ENCODE measurements at regions not wholly inside any gene's neighbourhood (a gene's known extent, or its start where the extent isn't known, plus 50 kb on each side); places are given as distances from the start of the nearest gene placed in this dataset.
"Not testable (repeated sequence)": the region's sequence is repeated elsewhere in the genome, so short reads cannot be mapped to it uniquely, and the experiment has no call there.

DNA sequence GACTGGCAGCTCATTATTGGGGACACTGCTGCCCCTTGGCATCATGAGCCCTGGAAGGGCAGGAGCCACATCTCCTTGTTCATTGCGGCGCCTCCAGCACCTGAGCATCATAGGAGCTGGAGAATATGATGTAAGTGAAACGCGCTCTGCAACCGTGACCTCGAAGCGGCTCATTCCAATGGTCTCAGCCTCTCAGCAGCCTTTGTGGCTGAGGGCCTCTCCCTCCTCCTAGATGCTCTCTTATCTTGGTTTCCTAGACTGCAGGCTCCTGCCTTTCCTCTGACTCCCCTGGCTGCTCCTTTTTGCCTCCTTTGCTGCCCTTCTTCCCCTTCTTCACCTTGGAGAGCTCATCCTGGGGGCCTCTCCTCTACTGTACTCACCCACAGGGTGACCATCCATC lies 83.6 kb upstream of the CASZ1 start:
- H3K27me3 ChIP-seq (ENCODE audit: control insufficient read depth, insufficient read depth, low read length), result peaks cover 17% of the 10 kb centered on the region
- H3K9me3 ChIP-seq (replicated peaks; ENCODE audit: control insufficient read depth, low read depth, low read length), result no peaks in the 10 kb centered on the region
- no peak for DNase-seq
- WGBS (ENCODE audit: insufficient coverage), result no CpG with 5 or more reads among the region's 7 CpGs
- no peak overlapping the region for H3K4me3 ChIP-seq (ENCODE audit: low read length)
- H3K36me3 ChIP-seq (ENCODE audit: control insufficient read depth, insufficient read depth, low read length), result no peaks in the 10 kb centered on the region
- H3K27ac ChIP-seq (ENCODE audit: low read length), result no peak overlapping the region
- H3K4me1 ChIP-seq (ENCODE audit: control insufficient read depth, insufficient read depth, low read length), result no peaks in the 10 kb centered on the region

DNA sequence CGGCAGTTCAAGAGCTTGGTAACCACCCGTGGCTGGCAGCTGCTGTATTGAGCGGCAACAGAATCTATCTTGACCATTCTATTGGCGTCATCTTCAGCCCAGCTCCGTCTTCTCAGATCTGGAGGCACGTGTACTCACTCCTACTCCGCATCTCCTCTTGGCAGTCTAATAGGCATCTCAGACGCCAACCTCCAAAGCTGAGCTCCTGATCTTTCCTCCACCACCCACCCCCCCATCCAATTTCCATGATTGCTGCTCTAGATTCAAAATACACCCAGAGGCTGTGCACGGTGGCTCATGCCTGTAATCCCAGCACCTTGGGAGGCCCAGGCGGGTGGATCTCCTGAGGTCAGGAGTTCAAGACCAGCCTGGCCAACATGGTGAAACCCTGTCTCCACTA lies 84.6 kb upstream of the CASZ1 start:
- Histone ChIP-seq H3K27ac (ENCODE audit: low read length) (no peak overlapping the region), H3K4me1 (ENCODE audit: control insufficient read depth, insufficient read depth, low read length) (no peaks in the 10 kb centered on the region), H3K9me3 (replicated peaks; ENCODE audit: control insufficient read depth, low read depth, low read length) (no peaks in the 10 kb centered on the region), H3K36me3 (ENCODE audit: control insufficient read depth, insufficient read depth, low read length) (no peaks in the 10 kb centered on the region), H3K4me3 (ENCODE audit: low read length) (no peak overlapping the region), H3K27me3 (ENCODE audit: control insufficient read depth, insufficient read depth, low read length) (peaks cover 16% of the 10 kb centered on the region)
- WGBS (ENCODE audit: insufficient coverage), result 80% methylated on average over 10 of the region's 10 CpGs
- DNase-seq, result no peak

DNA sequence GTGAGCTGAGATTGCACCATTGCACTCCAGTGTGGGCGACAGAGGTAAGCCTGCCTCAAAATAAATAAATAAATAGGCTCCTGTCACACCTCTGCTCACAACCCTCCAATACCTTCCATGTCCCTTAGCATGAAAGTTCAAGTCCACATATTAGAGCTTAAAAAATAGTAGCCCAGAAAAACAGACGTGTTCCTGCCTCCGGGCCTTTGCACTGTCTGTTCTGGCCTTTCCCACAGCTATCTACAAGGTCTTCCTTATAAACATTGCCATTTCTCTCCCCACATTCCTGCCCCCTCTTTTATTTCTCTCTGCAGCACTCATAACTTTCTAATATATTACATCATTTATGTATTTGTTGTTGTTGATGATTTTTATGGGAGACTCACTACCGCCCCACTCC lies 85.6 kb upstream of the CASZ1 start:
- H3K27ac ChIP-seq (ENCODE audit: low read length), result no peak overlapping the region
- peaks cover 14% of the 10 kb centered on the region for H3K27me3 ChIP-seq (ENCODE audit: control insufficient read depth, insufficient read depth, low read length)
- no peaks in the 10 kb centered on the region for H3K9me3 ChIP-seq (replicated peaks; ENCODE audit: control insufficient read depth, low read depth, low read length)
- WGBS (ENCODE audit: insufficient coverage), result 80% methylated on average over 1 of the region's 4 CpGs
- H3K36me3 ChIP-seq (ENCODE audit: control insufficient read depth, insufficient read depth, low read length), result no peaks in the 10 kb centered on the region
- DNase-seq, result no peak
- H3K4me3 ChIP-seq (ENCODE audit: low read length), result no peak overlapping the region
- H3K4me1 ChIP-seq (ENCODE audit: control insufficient read depth, insufficient read depth, low read length), result no peaks in the 10 kb centered on the region

GRCh38 chr1:10887032-10887431 lies 90.6 kb upstream of the CASZ1 start:
- peaks cover 14% of the 10 kb centered on the region for H3K4me1 ChIP-seq (ENCODE audit: control insufficient read depth, insufficient read depth, low read length)
- H3K27me3 ChIP-seq (ENCODE audit: control insufficient read depth, insufficient read depth, low read length), result peaks cover 41% of the 10 kb centered on the region
- not testable (repeated sequence) for H3K36me3 ChIP-seq (ENCODE audit: control insufficient read depth, insufficient read depth, low read length); DNase-seq; H3K9me3 ChIP-seq (replicated peaks; ENCODE audit: control insufficient read depth, low read depth, low read length); H3K27ac ChIP-seq (ENCODE audit: low read length); H3K4me3 ChIP-seq (ENCODE audit: low read length)
- WGBS (ENCODE audit: insufficient coverage), result 93% methylated on average over 2 of the region's 4 CpGs

GRCh38 chr1:10888291-10888690 lies 91.8 kb upstream of the CASZ1 start:
- Histone ChIP-seq H3K4me3 (ENCODE audit: low read length) (no peak overlapping the region), H3K27ac (ENCODE audit: low read length) (no peak overlapping the region), H3K36me3 (ENCODE audit: control insufficient read depth, insufficient read depth, low read length) (no peaks in the 10 kb centered on the region), H3K27me3 (ENCODE audit: control insufficient read depth, insufficient read depth, low read length) (peaks cover 44% of the 10 kb centered on the region), H3K4me1 (ENCODE audit: control insufficient read depth, insufficient read depth, low read length) (peaks cover 14% of the 10 kb centered on the region), H3K9me3 (replicated peaks; ENCODE audit: control insufficient read depth, low read depth, low read length) (no peaks in the 10 kb centered on the region)
- DNase-seq, result no peak
- WGBS (ENCODE audit: insufficient coverage), result 2% methylated on average over 10 of the region's 23 CpGs

DNA sequence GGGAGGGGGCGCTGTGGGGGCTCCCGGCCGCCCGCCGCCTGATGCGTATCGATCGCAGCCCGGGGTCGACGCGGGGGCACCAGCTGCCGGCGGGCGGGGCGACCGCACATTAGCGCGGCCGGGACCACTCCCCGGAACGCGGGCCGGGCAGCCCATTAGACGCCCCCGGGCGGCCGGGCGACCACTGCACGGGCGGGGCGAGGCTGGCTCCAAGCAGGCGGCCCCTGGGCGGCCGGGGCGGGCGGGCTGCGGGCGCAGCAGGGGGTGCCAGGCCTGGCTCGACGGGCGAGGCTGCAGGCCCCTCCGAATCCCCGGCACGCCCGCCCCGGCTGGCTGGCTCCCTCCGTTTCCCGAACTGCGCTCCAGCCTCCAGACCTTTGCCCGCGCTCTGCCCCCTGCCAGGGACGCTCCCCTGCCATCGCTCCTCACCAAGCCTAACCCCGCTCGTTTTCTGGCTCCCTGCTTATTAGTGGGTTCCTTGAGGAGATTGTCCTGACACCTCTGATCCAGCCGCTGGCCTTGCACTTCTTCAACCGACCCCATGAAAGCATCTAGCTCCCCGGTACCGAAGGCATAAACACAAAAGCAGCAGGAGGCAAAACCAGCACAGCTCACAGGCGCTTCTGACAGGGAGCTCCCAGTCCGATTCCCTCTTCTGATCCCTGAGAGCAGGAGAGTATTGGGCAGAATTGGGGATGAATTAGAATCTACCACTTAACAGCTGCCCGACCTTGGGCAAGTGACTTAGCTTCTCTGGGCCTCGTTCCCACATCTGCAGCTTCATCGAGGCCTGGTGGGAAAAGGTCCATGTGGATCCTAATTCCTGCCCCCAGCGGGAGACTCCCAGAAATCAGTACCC lies 92.6 kb upstream of the CASZ1 start:
- Histone ChIP-seq H3K27me3 (ENCODE audit: control insufficient read depth, insufficient read depth, low read length) (peaks cover 44% of the 10 kb centered on the region), H3K9me3 (replicated peaks; ENCODE audit: control insufficient read depth, low read depth, low read length) (no peaks in the 10 kb centered on the region), H3K36me3 (ENCODE audit: control insufficient read depth, insufficient read depth, low read length) (no peaks in the 10 kb centered on the region), H3K27ac (ENCODE audit: low read length) (no peak overlapping the region), H3K4me1 (ENCODE audit: control insufficient read depth, insufficient read depth, low read length) (peaks cover 14% of the 10 kb centered on the region), H3K4me3 (ENCODE audit: low read length) (no peak overlapping the region)
- no peak for DNase-seq
- WGBS (ENCODE audit: insufficient coverage), result 3% methylated on average over 51 of the region's 66 CpGs

- H3K4me3 ChIP-seq (ENCODE audit: low read length), result no peak overlapping the region
- H3K4me1 ChIP-seq (ENCODE audit: control insufficient read depth, insufficient read depth, low read length), result peaks cover 14% of the 10 kb centered on the region
- no peak overlapping the region for H3K27ac ChIP-seq (ENCODE audit: low read length)
- peaks cover 40% of the 10 kb centered on the region for H3K27me3 ChIP-seq (ENCODE audit: control insufficient read depth, insufficient read depth, low read length)
- 39% methylated on average over 20 of the region's 20 CpGs for WGBS (ENCODE audit: insufficient coverage)
- no peak for DNase-seq
- H3K36me3 ChIP-seq (ENCODE audit: control insufficient read depth, insufficient read depth, low read length), result no peaks in the 10 kb centered on the region
- H3K9me3 ChIP-seq (replicated peaks; ENCODE audit: control insufficient read depth, low read depth, low read length), result no peaks in the 10 kb centered on the region
Observed at GRCh38 chr1:10889650-10890353, 93.4 kb upstream of the CASZ1 start.

DNA sequence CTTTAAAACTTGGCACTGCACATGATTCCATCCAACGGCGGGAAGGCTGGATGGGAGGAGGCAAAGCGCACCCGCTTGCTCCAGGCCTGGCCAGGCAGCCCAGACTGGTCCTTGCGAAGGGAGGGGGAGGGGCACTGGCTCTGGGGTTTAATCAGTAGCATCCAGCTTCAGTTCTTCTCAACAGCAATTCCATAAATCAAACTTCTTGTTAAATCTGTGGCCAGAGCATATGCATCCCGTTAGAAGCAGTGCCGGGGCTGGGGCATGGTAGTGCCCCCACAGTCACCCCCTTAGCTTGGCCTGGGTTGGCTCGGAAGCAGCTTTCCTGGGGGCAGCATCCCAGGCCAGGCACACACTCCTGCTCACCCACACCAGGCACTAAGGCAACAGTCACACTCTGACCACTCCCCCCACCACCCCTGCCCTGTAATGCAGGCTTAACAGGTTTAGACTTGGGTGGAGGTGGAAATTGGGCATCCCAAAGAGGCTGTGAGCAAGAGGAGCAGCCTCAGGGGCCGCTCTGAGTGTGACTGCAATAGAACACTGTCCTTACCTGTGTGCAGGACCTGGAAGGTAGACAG lies 94.1 kb upstream of the CASZ1 start:
- DNase-seq, result no peak
- H3K4me1 ChIP-seq (ENCODE audit: control insufficient read depth, insufficient read depth, low read length), result peaks cover 14% of the 10 kb centered on the region
- no peaks in the 10 kb centered on the region for H3K36me3 ChIP-seq (ENCODE audit: control insufficient read depth, insufficient read depth, low read length)
- 44% methylated on average over 3 of the region's 9 CpGs for WGBS (ENCODE audit: insufficient coverage)
- H3K9me3 ChIP-seq (replicated peaks; ENCODE audit: control insufficient read depth, low read depth, low read length), result no peaks in the 10 kb centered on the region
- no peak overlapping the region for H3K4me3 ChIP-seq (ENCODE audit: low read length)
- peaks cover 37% of the 10 kb centered on the region for H3K27me3 ChIP-seq (ENCODE audit: control insufficient read depth, insufficient read depth, low read length)
- no peak overlapping the region for H3K27ac ChIP-seq (ENCODE audit: low read length)

DNA sequence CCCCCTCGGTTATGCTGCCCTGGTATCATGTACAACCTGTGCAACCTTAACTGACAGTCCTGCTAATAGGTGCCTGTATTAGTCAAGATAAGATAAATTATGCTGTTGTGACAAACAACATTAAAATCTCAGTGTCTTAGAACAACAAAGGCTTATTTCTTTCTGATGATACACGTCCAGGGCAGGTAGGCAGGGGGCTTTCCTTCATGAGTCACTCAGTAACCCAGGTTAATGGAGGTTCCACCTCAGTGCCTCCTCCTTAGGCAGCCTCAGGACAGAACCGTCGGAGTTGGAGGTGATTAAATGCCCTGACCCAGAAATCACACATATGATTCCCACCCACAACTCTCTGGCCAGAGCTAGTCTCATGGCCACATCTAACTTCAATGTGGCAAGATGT lies 94.6 kb upstream of the CASZ1 start:
- peaks cover 37% of the 10 kb centered on the region for H3K27me3 ChIP-seq (ENCODE audit: control insufficient read depth, insufficient read depth, low read length)
- no peaks in the 10 kb centered on the region for H3K36me3 ChIP-seq (ENCODE audit: control insufficient read depth, insufficient read depth, low read length)
- H3K9me3 ChIP-seq (replicated peaks; ENCODE audit: control insufficient read depth, low read depth, low read length), result no peaks in the 10 kb centered on the region
- WGBS (ENCODE audit: insufficient coverage), result 67% methylated on average over 2 of the region's 4 CpGs
- H3K27ac ChIP-seq (ENCODE audit: low read length), result no peak overlapping the region
- H3K4me1 ChIP-seq (ENCODE audit: control insufficient read depth, insufficient read depth, low read length), result peaks cover 14% of the 10 kb centered on the region
- no peak for DNase-seq
- H3K4me3 ChIP-seq (ENCODE audit: low read length), result no peak overlapping the region

All from muscle of leg (tissue), 3 donors.